GM21528 (cell line): ENCODE measurements at regions not wholly inside any gene's neighbourhood (a gene's known extent, or its start where the extent isn't known, plus 50 kb on each side); places are given as distances from the start of the nearest gene placed in this dataset.
"Not testable (repeated sequence)": the region's sequence is repeated elsewhere in the genome, so short reads cannot be mapped to it uniquely, and the experiment has no call there.

Experiments
- ATAC-seq: cut with Tn5 transposase; IDR thresholded peaks from one replicate; pipeline ENCODE4 v1.9.1; 2021; ENCODE audit warnings: mild to moderate bottlenecking, moderate library complexity; ENCODE audit not compliant: unreplicated experiment, low FRiP score

GRCh38 chr12:67716817-67717216 is 68.3 kb downstream of the DYRK2 start:
- ATAC-seq, result no peak

GRCh38 chr12:67719303-67719702 is 70.8 kb downstream of the DYRK2 start:
- not testable (repeated sequence) for ATAC-seq

GRCh38 chr12:67720351-67720856 is 71.9 kb downstream of the DYRK2 start:
- ATAC-seq, result no peak

GRCh38 chr12:67721248-67721647 is 72.7 kb downstream of the DYRK2 start:
- no peak for ATAC-seq

GRCh38 chr12:67722296-67722695 is 73.8 kb downstream of the DYRK2 start:
- no peak for ATAC-seq

GRCh38 chr12:67726868-67727267 is 78.3 kb downstream of the DYRK2 start:
- no peak for ATAC-seq

- ATAC-seq, result no peak
Measured at GRCh38 chr12:67727702-67728666, 79.4 kb downstream of the DYRK2 start.

- ATAC-seq, result no peak
Measured at GRCh38 chr12:67732857-67733256, 84.3 kb downstream of the DYRK2 start.

- no peak for ATAC-seq
Measured at GRCh38 chr12:67735868-67736267, 87.3 kb downstream of the DYRK2 start.

GRCh38 chr12:67740711-67741110 is 92.2 kb downstream of the DYRK2 start:
- ATAC-seq, result no peak

- no peak for ATAC-seq
Measured at GRCh38 chr12:67741270-67741669, 92.7 kb downstream of the DYRK2 start.

- ATAC-seq, result no peak
Measured at GRCh38 chr12:67742461-67742860, 93.9 kb downstream of the DYRK2 start.

GRCh38 chr12:67747869-67748742 is 99.6 kb downstream of the DYRK2 start:
- ATAC-seq, result no peak

- ATAC-seq, result no peak
Measured at GRCh38 chr12:67748743-67749040, 100.1 kb downstream of the DYRK2 start.

GRCh38 chr12:67750513-67751183 is 102.1 kb downstream of the DYRK2 start:
- no peak for ATAC-seq

GRCh38 chr12:67751381-67751928 is 102.9 kb downstream of the DYRK2 start:
- ATAC-seq, result no peak

- ATAC-seq, result no peak
Measured at GRCh38 chr12:67752226-67752732, 103.7 kb downstream of the DYRK2 start.

- ATAC-seq, result no peak
Measured at GRCh38 chr12:67754933-67755697, 106.6 kb downstream of the DYRK2 start.

GRCh38 chr12:67757651-67758050 is 109.1 kb downstream of the DYRK2 start:
- ATAC-seq, result no peak
